Endothelial cell of umbilical vein (primary cell): ENCODE measurements at regions not wholly inside any gene's neighbourhood (a gene's known extent, or its start where the extent isn't known, plus 50 kb on each side); places are given as distances from the start of the nearest gene placed in this dataset.
"Not testable (repeated sequence)": the region's sequence is repeated elsewhere in the genome, so short reads cannot be mapped to it uniquely, and the experiment has no call there.

Experiments used
- BruUV-seq: library from RNA; stranded (reverse); fragments of 400-500 nt; replicated peaks from 2 replicates; lab custom pipeline; 2021; lab: Mats Ljungman, UMichigan
- CTCF ChIA-PET: fragments of 300-600, 350-600 bp; sonication (Branson Sonifier 250); formaldehyde crosslinking; loops from one replicate; lab custom pipeline; 2021; ENCODE audit warnings: antibody characterized with exemption, inconsistent platforms; lab: Charles Lee
- POLR2A ChIA-PET: fragments of 300-600, 350-600 bp; sonication (Branson Sonifier 250); formaldehyde crosslinking; loops from one replicate; lab custom pipeline; 2021; ENCODE audit warnings: antibody characterized with exemption, inconsistent platforms; lab: Charles Lee
- DNase-seq: peaks from one replicate; pipeline ENCODE4 v3.0.0-alpha.2; 2011; ENCODE audit warnings: low read depth, low spot score
- FAIRE-seq: peaks from 2 replicates; lab custom pipeline; 2011; peaks lifted over from hg19 to GRCh38; lab: Jason Lieb, UNC
- H2AFZ ChIP-seq: 2 replicates; pipeline ENCODE4 v1.6.0; 2012; ENCODE audit warnings: low read depth, low read length, control low read depth, inconsistent platforms
- H3K27ac ChIP-seq: 2 replicates; pipeline ENCODE4 v1.5.1; 2011; ENCODE audit warnings: low read depth, mild to moderate bottlenecking, control low read depth, low read length, moderate library complexity; ENCODE audit not compliant: insufficient read depth
- H3K27me3 ChIP-seq, 2 experiments: 2 replicates each; pipeline versions ENCODE4 v1.6.0 to v1.6.1; 2011; ENCODE audit warnings: low read length in 2 of 2, mixed read lengths in 1 of 2; ENCODE audit not compliant: control insufficient read depth in 2 of 2, insufficient read depth in 2 of 2
- H3K36me3 ChIP-seq, 2 experiments: 2 replicates in 1 of 2; 3 replicates in 1 of 2; pipeline ENCODE4 v1.5.1; 2011; ENCODE audit warnings: low read length in 2 of 2, mild to moderate bottlenecking in 1 of 2, moderate library complexity in 1 of 2; ENCODE audit not compliant: control insufficient read depth in 2 of 2, insufficient read depth in 2 of 2; ENCODE audit errors: extremely low read depth in 1 of 2
- H3K4me1 ChIP-seq: 3 replicates; pipeline ENCODE4 v1.5.1; 2011; ENCODE audit warnings: mild to moderate bottlenecking, low read length; ENCODE audit not compliant: control insufficient read depth, insufficient read depth; ENCODE audit errors: extremely low read depth
- H3K4me2 ChIP-seq: 2 replicates; pipeline ENCODE4 v1.6.1; 2011; ENCODE audit warnings: low read length, control low read depth, mixed read lengths; ENCODE audit not compliant: insufficient read depth
- H3K4me3 ChIP-seq, 3 experiments: fragments of 200-600 bp in 1 of 3; sonication (generic), shearing (Covaris generic) in 1 of 3; replicated peaks in 1 of 3; 2 replicates each; pipeline ENCODE4 v1.5.1; 2011 to 2016; ENCODE audit warnings: control low read depth in 3 of 3, low read length in 3 of 3, mild to moderate bottlenecking in 2 of 3, inconsistent platforms in 1 of 3, low read depth in 1 of 3, moderate library complexity in 1 of 3; ENCODE audit not compliant: insufficient read depth in 1 of 3
- H3K79me2 ChIP-seq: 2 replicates; pipeline ENCODE4 v1.6.0; 2012; ENCODE audit warnings: low read length, inconsistent platforms; ENCODE audit not compliant: control insufficient read depth, insufficient read depth
- H3K9ac ChIP-seq: replicated peaks from 2 replicates; pipeline ENCODE3; 2011; ENCODE audit warnings: low read length, control low read depth; ENCODE audit not compliant: insufficient read depth; ENCODE audit errors: extremely low read depth
- H3K9me1 ChIP-seq: replicated peaks from 3 replicates; pipeline ENCODE4 v1.6.0; 2011; ENCODE audit warnings: mild to moderate bottlenecking, low read length; ENCODE audit not compliant: control insufficient read depth, insufficient read depth; ENCODE audit errors: extremely low read depth
- H3K9me3 ChIP-seq: replicated peaks from 2 replicates; pipeline ENCODE4 v1.5.1; 2012; ENCODE audit warnings: low read length, inconsistent platforms; ENCODE audit not compliant: control insufficient read depth, insufficient read depth
- H4K20me1 ChIP-seq: replicated peaks from 2 replicates; pipeline ENCODE3; 2011; ENCODE audit warnings: mild to moderate bottlenecking, low read length; ENCODE audit not compliant: control insufficient read depth, insufficient read depth; ENCODE audit errors: extremely low read depth
- EZH2 ChIP-seq: IDR thresholded peaks from 2 replicates; pipeline ENCODE4 v1.6.1; 2012; ENCODE audit warnings: borderline replicate concordance, low read depth, mild to moderate bottlenecking, moderate library complexity, low read length, inconsistent platforms; ENCODE audit not compliant: severe bottlenecking
- FOS ChIP-seq: IDR thresholded peaks from 2 replicates; pipeline ENCODE4 v1.6.1; 2011; ENCODE audit warnings: mild to moderate bottlenecking, low read length, moderate library complexity, borderline replicate concordance; ENCODE audit not compliant: insufficient read depth
- GATA2 ChIP-seq: IDR thresholded peaks from 2 replicates; pipeline ENCODE4 v1.7.0; 2011; ENCODE audit warnings: low read depth, mild to moderate bottlenecking, moderate library complexity, mixed read lengths, low read length; ENCODE audit not compliant: insufficient read length, insufficient read depth
- JUN ChIP-seq: IDR thresholded peaks from 2 replicates; pipeline ENCODE4 v1.6.1; 2011; ENCODE audit warnings: borderline replicate concordance, low read depth; ENCODE audit not compliant: insufficient read length, insufficient read depth
- MYC ChIP-seq: IDR thresholded peaks from one replicate; pipeline ENCODE4 v1.6.1; 2011; ENCODE audit warnings: mild to moderate bottlenecking, low read depth, low read length
- POLR2A ChIP-seq: IDR thresholded peaks from 2 replicates; pipeline ENCODE4 v1.6.1; 2012; ENCODE audit warnings: low read depth, mild to moderate bottlenecking, control low read depth, low read length
- POLR2AphosphoS5 ChIP-seq: IDR thresholded peaks from 2 replicates; pipeline ENCODE4 v1.6.1; 2012; ENCODE audit warnings: low read depth, mild to moderate bottlenecking, control low read depth, low read length, moderate library complexity; ENCODE audit not compliant: insufficient read depth
- dilution Hi-C: fragments of 300-500 bp; cut with MboI; formaldehyde crosslinking; loops from one replicate; pipeline ENCODE4 v1.15.0; 2019; ENCODE audit warnings: low sequenced_read_pairs; ENCODE audit not compliant: extremely low pct_ligation_motif_present
- intact Hi-C: fragments of 100-400 bp; cut with micrococcal nuclease; formaldehyde crosslinking; loops from one replicate; pipeline ENCODE4 v1.10.0; 2022
- TF ChIP-seq, protein P1 (sequence below): IDR thresholded peaks from 2 replicates; pipeline ENCODE4 v1.6.1; 2011; ENCODE audit not compliant: insufficient read depth, insufficient read length
- TF ChIP-seq, protein P2 (sequence below), 2 donors: IDR thresholded peaks; 1 replicate in 1 of 2; 2 replicates in 1 of 2; pipeline ENCODE4 v1.5.1; 2011; ENCODE audit warnings: low read length in 2 of 2, mild to moderate bottlenecking in 2 of 2, moderate library complexity in 2 of 2, control low read depth in 1 of 2, inconsistent platforms in 1 of 2, low read depth in 1 of 2; ENCODE audit not compliant: insufficient read depth in 1 of 2; ENCODE audit errors: extremely low read depth in 1 of 2

DNA sequence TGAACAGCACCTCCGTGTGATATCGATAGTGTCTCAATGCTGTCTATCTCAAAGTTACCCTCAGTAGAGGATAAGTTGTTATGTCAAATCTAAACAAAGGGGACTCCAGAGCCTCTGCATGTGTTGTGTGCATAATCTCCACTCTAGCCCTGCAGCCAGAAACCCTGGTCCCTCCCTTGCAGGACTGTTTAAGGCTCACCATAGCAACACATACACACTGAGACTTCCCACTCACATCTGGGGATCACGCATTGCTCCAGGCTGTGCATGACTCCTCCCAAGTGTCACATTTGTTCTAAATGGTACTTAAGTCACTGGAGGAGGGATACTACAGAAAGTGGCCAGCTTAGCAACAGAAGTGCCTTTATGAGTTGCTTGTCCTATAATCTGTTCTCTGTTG, 258.6 kb upstream of the CRIM1 start:
- no peak overlapping the region for H3K27ac ChIP-seq
- TF ChIP-seq GATA2 = no peak
- TF ChIP-seq POLR2AphosphoS5 = no peak
- TF ChIP-seq, protein P1, sequence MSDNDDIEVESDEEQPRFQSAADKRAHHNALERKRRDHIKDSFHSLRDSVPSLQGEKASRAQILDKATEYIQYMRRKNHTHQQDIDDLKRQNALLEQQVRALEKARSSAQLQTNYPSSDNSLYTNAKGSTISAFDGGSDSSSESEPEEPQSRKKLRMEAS = no peak
- TF ChIP-seq JUN = no peak
- TF ChIP-seq POLR2A = no peak
- no peak for TF ChIP-seq FOS
- no peak for TF ChIP-seq MYC
- TF ChIP-seq EZH2 = no peak
- TF ChIP-seq, protein P2, sequence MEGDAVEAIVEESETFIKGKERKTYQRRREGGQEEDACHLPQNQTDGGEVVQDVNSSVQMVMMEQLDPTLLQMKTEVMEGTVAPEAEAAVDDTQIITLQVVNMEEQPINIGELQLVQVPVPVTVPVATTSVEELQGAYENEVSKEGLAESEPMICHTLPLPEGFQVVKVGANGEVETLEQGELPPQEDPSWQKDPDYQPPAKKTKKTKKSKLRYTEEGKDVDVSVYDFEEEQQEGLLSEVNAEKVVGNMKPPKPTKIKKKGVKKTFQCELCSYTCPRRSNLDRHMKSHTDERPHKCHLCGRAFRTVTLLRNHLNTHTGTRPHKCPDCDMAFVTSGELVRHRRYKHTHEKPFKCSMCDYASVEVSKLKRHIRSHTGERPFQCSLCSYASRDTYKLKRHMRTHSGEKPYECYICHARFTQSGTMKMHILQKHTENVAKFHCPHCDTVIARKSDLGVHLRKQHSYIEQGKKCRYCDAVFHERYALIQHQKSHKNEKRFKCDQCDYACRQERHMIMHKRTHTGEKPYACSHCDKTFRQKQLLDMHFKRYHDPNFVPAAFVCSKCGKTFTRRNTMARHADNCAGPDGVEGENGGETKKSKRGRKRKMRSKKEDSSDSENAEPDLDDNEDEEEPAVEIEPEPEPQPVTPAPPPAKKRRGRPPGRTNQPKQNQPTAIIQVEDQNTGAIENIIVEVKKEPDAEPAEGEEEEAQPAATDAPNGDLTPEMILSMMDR (IDR thresholded peaks at IDR 0.05; ENCODE audit: extremely low read depth in 1 of 2, insufficient read depth in 1 of 2, low read depth in 1 of 2, low read length in 2 of 2) = no peak
- no peaks in the 10 kb centered on the region for H3K27me3 ChIP-seq
- H4K20me1 ChIP-seq = no peaks in the 10 kb centered on the region
- H3K9ac ChIP-seq = no peak overlapping the region
- no peaks in the 10 kb centered on the region for H3K9me3 ChIP-seq
- DNase-seq = no peak
- H3K4me2 ChIP-seq = no peak overlapping the region
- dilution Hi-C loops = no loop called here
- H3K36me3 ChIP-seq = no peaks in the 10 kb centered on the region
- ChIA-PET CTCF (no interaction called here), POLR2A (no interaction called here)
- H2AFZ ChIP-seq = no peak overlapping the region
- H3K9me1 ChIP-seq = no peaks in the 10 kb centered on the region
- H3K4me3 ChIP-seq = no peak overlapping the region
- no peak for FAIRE-seq
- intact Hi-C loops = no loop called here
- no TSS peak for BruUV-seq
- no peaks in the 10 kb centered on the region for H3K79me2 ChIP-seq
- no peaks in the 10 kb centered on the region for H3K4me1 ChIP-seq

DNA sequence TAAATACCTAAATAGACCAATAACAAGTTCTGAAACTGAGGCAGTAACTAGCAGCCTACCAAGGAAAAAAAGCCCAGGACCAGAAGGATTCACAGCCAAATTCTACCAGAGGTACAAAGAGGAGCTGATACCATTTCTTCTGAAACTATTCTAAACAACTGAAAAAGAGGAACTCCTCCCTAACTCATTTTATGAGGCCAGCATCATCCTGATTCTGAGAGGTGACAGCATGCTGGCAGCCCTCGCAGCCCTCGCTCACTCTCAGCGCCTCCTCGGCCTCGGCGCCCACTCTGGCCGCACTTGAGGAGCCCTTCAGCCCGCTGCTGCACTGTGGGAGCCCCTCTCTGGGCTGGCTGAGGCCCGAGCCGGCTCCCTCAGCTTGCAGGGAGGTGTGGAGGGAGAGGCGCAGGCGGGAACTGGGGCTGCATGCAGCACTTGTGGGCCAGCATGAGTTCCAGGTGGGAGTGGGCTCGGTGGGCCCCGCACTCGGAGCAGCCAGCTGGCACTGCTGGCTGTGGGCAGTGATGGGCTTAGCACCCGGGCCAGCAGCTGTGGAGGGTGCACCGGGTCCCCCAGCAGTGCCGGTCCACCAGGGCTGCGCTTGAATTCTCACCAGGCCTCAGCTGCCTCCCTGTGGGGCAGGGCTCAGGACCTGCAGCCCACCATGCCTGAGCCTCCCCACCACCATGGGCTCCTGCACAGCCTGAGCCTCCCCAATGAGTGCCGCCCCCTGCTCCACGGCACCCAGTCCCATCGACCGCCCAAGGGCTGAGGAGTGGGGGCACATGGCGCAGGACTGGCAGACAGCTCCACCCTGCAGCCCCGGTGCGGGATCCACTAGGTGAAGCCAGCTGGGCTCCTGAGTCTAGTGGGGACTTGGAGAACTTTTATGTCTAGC, 263.5 kb upstream of the CRIM1 start:
- H4K20me1 ChIP-seq, POLR2A ChIA-PET, H3K4me2 ChIP-seq, H3K9me1 ChIP-seq, FAIRE-seq, H2AFZ ChIP-seq, H3K9ac ChIP-seq, H3K4me1 ChIP-seq, DNase-seq, H3K4me3 ChIP-seq, intact Hi-C loops, H3K9me3 ChIP-seq, CTCF ChIA-PET, BruUV-seq, H3K36me3 ChIP-seq, H3K79me2 ChIP-seq, H3K27ac ChIP-seq, H3K27me3 ChIP-seq, dilution Hi-C loops: not testable (repeated sequence)
